ENCODE measurements at regions not wholly inside any gene's neighbourhood (a gene's known extent, or its start where the extent isn't known, plus 50 kb on each side); places are given as distances from the start of the nearest gene placed in this dataset.
"Not testable (repeated sequence)": the region's sequence is repeated elsewhere in the genome, so short reads cannot be mapped to it uniquely, and the experiment has no call there.

DNA sequence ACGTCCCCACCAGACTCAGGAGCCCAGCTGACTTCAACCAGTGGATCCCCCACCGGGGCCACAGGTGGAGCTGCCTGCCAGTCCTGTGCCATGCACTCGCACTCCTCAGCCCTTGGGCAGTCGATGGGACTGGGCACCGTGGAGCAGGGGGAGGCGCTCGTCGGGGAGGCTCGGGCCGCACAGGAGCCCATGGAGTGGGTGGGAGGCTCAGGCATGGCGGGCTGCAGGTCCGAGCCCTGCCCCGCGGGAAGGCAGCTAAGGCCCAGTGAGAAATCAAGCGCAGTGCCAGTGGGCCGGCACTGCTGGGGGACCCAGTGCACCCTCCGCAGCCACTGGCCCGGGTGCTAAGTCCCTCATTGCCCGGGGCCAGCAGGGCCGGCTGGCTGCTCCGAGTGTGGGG is 52.3 kb upstream of the LRRC30 start:
- DNase-seq (ENCODE audit: low read depth) = not testable (repeated sequence)

DNA sequence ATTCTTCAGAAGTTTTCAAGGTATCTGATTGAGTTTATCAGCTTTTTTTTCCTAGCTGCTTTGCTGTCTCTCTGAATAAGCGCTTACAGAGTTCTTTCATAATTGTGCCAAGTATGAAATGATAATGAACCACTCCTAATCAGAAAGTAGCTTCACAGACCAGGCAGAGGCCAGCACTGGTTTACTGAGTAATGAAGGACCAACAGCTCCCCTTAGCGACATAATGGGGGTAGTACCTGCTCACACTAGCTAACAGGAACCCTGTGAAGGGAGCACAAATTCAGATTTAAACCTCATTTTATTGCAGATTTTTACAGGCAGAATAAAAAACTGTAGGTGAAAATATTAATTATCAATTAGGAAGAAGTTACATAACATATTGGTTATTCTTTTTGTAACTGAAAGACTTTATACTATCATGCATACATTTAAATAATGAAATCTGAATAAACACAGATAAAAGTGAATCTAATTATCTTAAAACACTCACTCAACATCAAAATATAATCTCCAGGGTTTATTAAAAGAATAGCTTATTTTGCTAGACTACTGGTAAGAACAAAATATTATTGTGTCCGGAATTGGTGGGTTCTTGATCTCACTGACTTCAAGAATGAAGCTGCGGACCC is 53.7 kb upstream of the LRRC30 start:
- TF ChIP-seq, protein P1, sequence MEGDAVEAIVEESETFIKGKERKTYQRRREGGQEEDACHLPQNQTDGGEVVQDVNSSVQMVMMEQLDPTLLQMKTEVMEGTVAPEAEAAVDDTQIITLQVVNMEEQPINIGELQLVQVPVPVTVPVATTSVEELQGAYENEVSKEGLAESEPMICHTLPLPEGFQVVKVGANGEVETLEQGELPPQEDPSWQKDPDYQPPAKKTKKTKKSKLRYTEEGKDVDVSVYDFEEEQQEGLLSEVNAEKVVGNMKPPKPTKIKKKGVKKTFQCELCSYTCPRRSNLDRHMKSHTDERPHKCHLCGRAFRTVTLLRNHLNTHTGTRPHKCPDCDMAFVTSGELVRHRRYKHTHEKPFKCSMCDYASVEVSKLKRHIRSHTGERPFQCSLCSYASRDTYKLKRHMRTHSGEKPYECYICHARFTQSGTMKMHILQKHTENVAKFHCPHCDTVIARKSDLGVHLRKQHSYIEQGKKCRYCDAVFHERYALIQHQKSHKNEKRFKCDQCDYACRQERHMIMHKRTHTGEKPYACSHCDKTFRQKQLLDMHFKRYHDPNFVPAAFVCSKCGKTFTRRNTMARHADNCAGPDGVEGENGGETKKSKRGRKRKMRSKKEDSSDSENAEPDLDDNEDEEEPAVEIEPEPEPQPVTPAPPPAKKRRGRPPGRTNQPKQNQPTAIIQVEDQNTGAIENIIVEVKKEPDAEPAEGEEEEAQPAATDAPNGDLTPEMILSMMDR (IDR thresholded peaks at IDR 0.05; ENCODE audit: insufficient read depth, low read depth, low read length, missing control alignments) = peak; percentile 91
- peak; percentile 86 for DNase-seq (ENCODE audit: low read depth)

More for the DNA sequence above, 52.3 kb upstream of the LRRC30 start:
- H3K4me3 ChIP-seq (ENCODE audit: low read length) = not testable (repeated sequence)

DNA sequence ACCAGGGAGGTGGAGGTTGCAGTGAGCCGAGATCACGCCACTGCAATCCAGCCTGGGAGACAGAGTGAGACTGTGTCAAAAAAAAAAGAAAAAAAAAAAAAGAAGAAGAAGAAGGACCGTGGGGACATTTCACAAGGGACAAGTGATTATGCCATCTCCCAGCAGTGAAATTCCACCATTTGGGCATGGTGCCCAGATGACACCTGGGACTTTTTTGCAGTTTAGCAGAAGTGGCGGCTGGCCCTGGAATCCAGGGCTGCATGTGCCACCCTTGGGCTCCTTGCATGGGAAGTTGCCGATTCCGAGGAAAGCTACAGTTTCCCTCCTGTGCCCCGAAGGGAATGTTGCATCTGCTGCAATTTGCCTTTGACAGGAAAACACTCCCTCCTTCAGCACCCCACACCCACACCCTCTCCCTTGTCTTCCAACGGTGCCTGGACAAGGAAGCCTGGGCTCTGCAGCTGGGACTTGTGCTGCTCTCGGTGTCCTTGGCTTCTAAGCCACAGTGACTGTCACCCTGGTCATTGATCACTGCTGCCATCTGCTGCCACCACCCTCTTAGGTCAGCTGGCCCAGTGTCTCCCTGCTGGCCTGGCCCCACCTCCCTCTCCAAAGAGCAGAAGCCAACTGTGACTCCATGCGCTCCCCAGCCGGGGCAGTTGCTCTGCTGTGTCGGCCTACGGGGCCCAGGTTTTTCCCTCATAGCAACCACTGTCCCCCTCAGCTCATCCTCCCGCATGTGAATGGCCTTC is 56.4 kb upstream of the LRRC30 start:
- peak; percentile 17 for DNase-seq (ENCODE audit: low read depth)
- TF ChIP-seq, protein P1 (IDR thresholded peaks at IDR 0.05; ENCODE audit: insufficient read depth, low read depth, low read length, missing control alignments) = peak; percentile 6
- H3K4me3 ChIP-seq (ENCODE audit: low read length) = no peak overlapping the region

More for the DNA sequence above, 53.7 kb upstream of the LRRC30 start:
- H3K4me3 ChIP-seq (ENCODE audit: low read length) = no peak overlapping the region

DNA sequence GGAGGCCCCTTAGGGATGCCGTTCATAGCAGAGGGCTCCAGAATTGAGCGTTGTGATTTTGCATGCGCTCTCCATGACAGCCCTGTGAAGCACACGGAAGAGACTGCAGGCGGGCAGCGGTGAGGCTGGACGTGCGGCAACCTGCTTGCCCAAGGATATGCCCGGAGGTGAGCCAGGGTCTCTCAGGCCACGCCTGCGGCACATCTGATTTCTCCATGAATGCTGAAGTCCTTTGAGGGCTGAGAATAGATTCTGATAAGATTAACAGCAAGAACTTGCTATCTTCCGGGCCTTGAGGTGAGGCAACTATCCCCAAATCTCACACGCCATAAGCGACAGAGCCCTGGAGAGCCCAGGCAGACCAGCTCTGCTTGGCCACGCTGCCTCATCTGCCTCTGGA is 55.6 kb upstream of the LAMA1 start:
- TF ChIP-seq, protein P1 (IDR thresholded peaks at IDR 0.05; ENCODE audit: insufficient read depth, low read depth, low read length, missing control alignments) = no peak
- no peak for DNase-seq (ENCODE audit: low read depth)
- H3K4me3 ChIP-seq (ENCODE audit: low read length) = no peak overlapping the region

DNA sequence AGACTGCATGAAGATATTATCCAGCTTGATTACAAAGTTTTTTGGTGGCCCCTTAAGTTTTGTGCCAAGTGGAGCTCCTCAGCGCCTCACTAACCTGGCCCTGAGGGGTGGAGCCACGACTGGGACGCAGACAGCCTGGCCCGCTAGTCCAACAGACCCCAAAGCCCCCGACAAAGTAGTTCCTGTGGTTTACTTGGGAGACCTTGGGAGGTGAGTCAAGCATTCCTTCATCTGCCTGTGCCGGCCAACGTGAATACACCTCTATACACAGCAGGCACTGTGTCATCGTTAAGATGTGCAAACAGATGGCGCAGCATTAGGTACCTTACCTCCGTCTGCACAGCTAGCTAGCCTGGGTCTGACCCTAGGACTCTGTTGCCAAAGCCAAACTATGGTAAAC is 55.0 kb upstream of the LAMA1 start:
- TF ChIP-seq, protein P1 (IDR thresholded peaks at IDR 0.05; ENCODE audit: insufficient read depth, low read depth, low read length, missing control alignments) = no peak
- no peak overlapping the region for H3K4me3 ChIP-seq (ENCODE audit: low read length)

DNA sequence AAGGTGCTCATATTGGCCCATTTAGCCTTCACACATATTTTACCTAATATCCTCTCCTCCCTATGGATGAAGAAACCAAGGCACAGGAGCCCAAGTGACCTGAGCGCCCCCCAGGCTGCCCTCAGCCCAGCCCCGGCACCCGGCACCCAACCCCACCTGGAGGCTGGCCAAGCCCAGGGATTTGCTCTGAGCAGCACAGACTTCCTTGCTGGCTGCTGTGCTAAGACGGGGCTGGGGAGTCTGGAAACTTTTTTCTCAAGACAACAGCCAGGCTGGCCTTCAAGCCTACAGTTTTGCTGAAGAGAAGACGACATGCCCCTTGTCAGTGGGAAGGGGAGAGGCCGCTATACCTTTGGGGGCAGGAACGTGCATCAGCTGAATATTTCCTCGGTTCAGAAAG is 52.7 kb upstream of the LAMA1 start:
- no peak overlapping the region for H3K4me3 ChIP-seq (ENCODE audit: low read length)
- TF ChIP-seq, protein P1 (IDR thresholded peaks at IDR 0.05; ENCODE audit: insufficient read depth, low read depth, low read length, missing control alignments) = no peak
- no peak for DNase-seq (ENCODE audit: low read depth)

More for the DNA sequence above, 55.0 kb upstream of the LAMA1 start:
- DNase-seq (ENCODE audit: low read depth) = peak; percentile 16

DNA sequence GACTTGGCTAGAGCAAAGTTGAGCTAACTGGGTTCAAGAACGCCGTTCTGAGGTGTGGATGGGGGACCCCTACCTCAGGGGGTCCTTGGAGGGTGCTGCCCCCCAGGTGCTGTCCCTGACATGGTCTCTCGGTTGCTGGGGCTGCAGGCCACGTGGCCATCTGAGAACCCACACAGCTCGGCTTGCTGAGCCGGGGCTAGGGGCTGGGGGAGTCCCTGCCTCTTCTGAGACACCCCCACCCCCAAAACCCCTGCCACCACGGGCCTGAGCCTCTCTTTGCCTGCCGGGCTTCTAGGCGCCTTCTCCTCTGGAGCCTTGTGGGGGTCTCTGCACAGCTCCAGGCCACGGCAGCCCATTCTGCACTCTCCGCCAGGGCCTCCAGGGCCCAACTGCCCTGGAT is 52.0 kb upstream of the LAMA1 start:
- TF ChIP-seq, protein P1 (IDR thresholded peaks at IDR 0.05; ENCODE audit: insufficient read depth, low read depth, low read length, missing control alignments) = no peak
- H3K4me3 ChIP-seq (ENCODE audit: low read length) = no peak overlapping the region
- no peak for DNase-seq (ENCODE audit: low read depth)

All from epithelial cell of esophagus (primary cell).